ENCODE measurements at regions not wholly inside any gene's neighbourhood (a gene's known extent, or its start where the extent isn't known, plus 50 kb on each side); places are given as distances from the start of the nearest gene placed in this dataset.

- no peak overlapping the region for H3K4me3 ChIP-seq (replicated peaks in 1 of 3; ENCODE audit: insufficient read depth in 1 of 3, low read depth in 2 of 3, low read length in 3 of 3)
- no peaks in the 10 kb centered on the region for H3K9me3 ChIP-seq (ENCODE audit: low read length)
- H3K79me2 ChIP-seq (ENCODE audit: insufficient read depth, low read length), result no peaks in the 10 kb centered on the region
- WGBS (ENCODE audit: low lambda C conversion rate), result 31% methylated on average over 4 of the region's 4 CpGs
- no peak overlapping the region for H3K9ac ChIP-seq (ENCODE audit: insufficient read depth, low read depth, low read length)
- BruUV-seq (replicated peaks), result no TSS peak
- no peak for TF ChIP-seq ZSCAN31 (CRISPR knock-in tag; IDR thresholded peaks at IDR 0.05; ENCODE audit: low read depth)
- TF ChIP-seq ZNF44 (CRISPR knock-in tag; IDR thresholded peaks at IDR 0.05), result no peak
- no peak for TF ChIP-seq ZNF557 (CRISPR knock-in tag; IDR thresholded peaks at IDR 0.05)
- no peak for TF ChIP-seq ZBTB10 (CRISPR knock-in tag; IDR thresholded peaks at IDR 0.05; ENCODE audit: borderline replicate concordance)
- intact Hi-C loops (cut with micrococcal nuclease; ENCODE audit: unreplicated experiment) (no loop called here), in situ Hi-C loops (cut with HindIII; ENCODE audit: extremely low pct_ligation_motif_present, low pct_unique_long_range_greater_than_20kb) (no loop called here)
- no peak overlapping the region for H2AFZ ChIP-seq (ENCODE audit: low read length)
- ChIA-PET CTCF (ENCODE audit: low intra/inter-chr PET ratio, low total read pairs) (no interaction called here), POLR2A (no interaction called here)
- DNase-seq (ENCODE audit: low spot score) (no peak), FAIRE-seq (no peak), ATAC-seq (no peak)
- no peak overlapping the region for H3K27ac ChIP-seq (ENCODE audit: extremely low read length, insufficient read depth, low read length)
- no peaks in the 10 kb centered on the region for H4K20me1 ChIP-seq (ENCODE audit: insufficient read depth, low read length)
- H3K4me2 ChIP-seq (ENCODE audit: low read depth, low read length), result no peak overlapping the region
- H3K27me3 ChIP-seq (ENCODE audit: control insufficient read depth in 1 of 2, insufficient read depth in 2 of 2, low read length in 2 of 2), result no peaks in the 10 kb centered on the region
- H3K36me3 ChIP-seq (replicated peaks in 1 of 2; ENCODE audit: control insufficient read depth in 1 of 2, insufficient read depth in 2 of 2, low read length in 2 of 2), result no peaks in the 10 kb centered on the region
- H3K4me1 ChIP-seq (ENCODE audit: insufficient read depth, low read length), result peaks cover 13% of the 10 kb centered on the region
Observed at GRCh38 chr2:23026671-23027070, 358.3 kb upstream of the KLHL29 start.

GRCh38 chr2:23027396-23027795 is 357.6 kb upstream of the KLHL29 start:
- H3K4me3 ChIP-seq (replicated peaks in 1 of 3; ENCODE audit: insufficient read depth in 1 of 3, low read depth in 2 of 3, low read length in 3 of 3), result no peak overlapping the region
- FAIRE-seq, result no peak
- H3K79me2 ChIP-seq (ENCODE audit: insufficient read depth, low read length), result no peaks in the 10 kb centered on the region
- CTCF ChIA-PET (ENCODE audit: low intra/inter-chr PET ratio, low total read pairs), result no interaction called here
- DNase-seq (ENCODE audit: low spot score), result no peak
- no TSS peak for BruUV-seq (replicated peaks)
- in situ Hi-C loops (cut with HindIII; ENCODE audit: extremely low pct_ligation_motif_present, low pct_unique_long_range_greater_than_20kb) (no loop called here), intact Hi-C loops (cut with micrococcal nuclease; ENCODE audit: unreplicated experiment) (no loop called here)
- H3K4me2 ChIP-seq (ENCODE audit: low read depth, low read length), result no peak overlapping the region
- WGBS (ENCODE audit: low lambda C conversion rate), result 24% methylated on average over 1 of the region's 1 CpG
- no peak overlapping the region for H3K27ac ChIP-seq (ENCODE audit: extremely low read length, insufficient read depth, low read length)
- no peak overlapping the region for H2AFZ ChIP-seq (ENCODE audit: low read length)
- no peaks in the 10 kb centered on the region for H3K36me3 ChIP-seq (replicated peaks in 1 of 2; ENCODE audit: control insufficient read depth in 1 of 2, insufficient read depth in 2 of 2, low read length in 2 of 2)
- no peaks in the 10 kb centered on the region for H4K20me1 ChIP-seq (ENCODE audit: insufficient read depth, low read length)
- H3K4me1 ChIP-seq (ENCODE audit: insufficient read depth, low read length), result peaks cover 13% of the 10 kb centered on the region
- H3K9me3 ChIP-seq (ENCODE audit: low read length), result no peaks in the 10 kb centered on the region
- no peak overlapping the region for H3K9ac ChIP-seq (ENCODE audit: insufficient read depth, low read depth, low read length)
- POLR2A ChIA-PET, result no interaction called here
- ATAC-seq, result no peak; the same call in 2 of the 3 replicates
- no peaks in the 10 kb centered on the region for H3K27me3 ChIP-seq (ENCODE audit: control insufficient read depth in 1 of 2, insufficient read depth in 2 of 2, low read length in 2 of 2)
- TF ChIP-seq CENPT (CRISPR knock-in tag; IDR thresholded peaks at IDR 0.05; ENCODE audit: low read depth) (no peak), HOXA9 (CRISPR knock-in tag; IDR thresholded peaks at IDR 0.05; ENCODE audit: borderline replicate concordance) (no peak), CCDC6 (CRISPR knock-in tag; IDR thresholded peaks at IDR 0.05) (no peak), PHF5A (CRISPR knock-in tag; IDR thresholded peaks at IDR 0.05; ENCODE audit: low read depth, unreplicated experiment) (no peak), ELF1 (CRISPR knock-in tag; IDR thresholded peaks at IDR 0.05) (no peak), MXI1 (IDR thresholded peaks at IDR 0.05; ENCODE audit: borderline replicate concordance, low read depth, low read length) (no peak), IRX3 (CRISPR knock-in tag; IDR thresholded peaks at IDR 0.05; ENCODE audit: borderline replicate concordance, low read depth) (no peak), ZNF207 (IDR thresholded peaks at IDR 0.05; ENCODE audit: borderline replicate concordance) (no peak), ZBTB38 (CRISPR knock-in tag; IDR thresholded peaks at IDR 0.05) (no peak), RORA (CRISPR knock-in tag; IDR thresholded peaks at IDR 0.05) (no peak), ELF4 (CRISPR knock-in tag; IDR thresholded peaks at IDR 0.05; ENCODE audit: borderline replicate concordance) (no peak), ZNF446 (CRISPR knock-in tag; IDR thresholded peaks at IDR 0.05) (no peak), ZNF432 (CRISPR knock-in tag; IDR thresholded peaks at IDR 0.05; ENCODE audit: borderline replicate concordance) (no peak)
- TF ChIP-seq, protein P1, sequence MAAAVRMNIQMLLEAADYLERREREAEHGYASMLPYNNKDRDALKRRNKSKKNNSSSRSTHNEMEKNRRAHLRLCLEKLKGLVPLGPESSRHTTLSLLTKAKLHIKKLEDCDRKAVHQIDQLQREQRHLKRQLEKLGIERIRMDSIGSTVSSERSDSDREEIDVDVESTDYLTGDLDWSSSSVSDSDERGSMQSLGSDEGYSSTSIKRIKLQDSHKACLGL (CRISPR knock-in tag; IDR thresholded peaks at IDR 0.05), result no peak

All from HepG2 (cell line).